ENCODE measurements at regions not wholly inside any gene's neighbourhood (a gene's known extent, or its start where the extent isn't known, plus 50 kb on each side); places are given as distances from the start of the nearest gene placed in this dataset.

DNA sequence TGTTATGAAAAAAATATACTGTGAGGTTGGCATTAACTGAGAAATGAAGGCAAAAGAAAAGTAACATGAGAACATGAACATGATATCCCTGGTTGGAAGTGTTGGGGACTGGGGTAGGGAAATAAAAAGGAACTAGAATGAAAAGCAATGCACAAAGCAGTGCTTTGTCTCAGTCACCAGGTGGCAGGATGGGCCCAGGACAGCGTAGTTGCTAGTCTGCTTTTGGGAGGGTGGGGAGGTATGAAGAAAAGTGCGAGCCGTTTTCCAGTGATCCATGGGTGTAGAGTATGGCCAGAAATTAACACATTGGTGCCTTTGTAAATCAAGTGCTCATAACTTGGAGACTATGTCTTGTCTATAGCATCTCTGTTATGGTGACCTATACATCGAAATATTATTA is 662.5 kb upstream of the SALL1 start:
- H3K27me3 ChIP-seq = no peaks in the 10 kb centered on the region
- H3K36me3 ChIP-seq = no peaks in the 10 kb centered on the region
- no peak for TF ChIP-seq POLR2A (IDR thresholded peaks at IDR 0.05)
- TF ChIP-seq POLR2AphosphoS5 (IDR thresholded peaks at IDR 0.05) = no peak
- TF ChIP-seq, protein P1, sequence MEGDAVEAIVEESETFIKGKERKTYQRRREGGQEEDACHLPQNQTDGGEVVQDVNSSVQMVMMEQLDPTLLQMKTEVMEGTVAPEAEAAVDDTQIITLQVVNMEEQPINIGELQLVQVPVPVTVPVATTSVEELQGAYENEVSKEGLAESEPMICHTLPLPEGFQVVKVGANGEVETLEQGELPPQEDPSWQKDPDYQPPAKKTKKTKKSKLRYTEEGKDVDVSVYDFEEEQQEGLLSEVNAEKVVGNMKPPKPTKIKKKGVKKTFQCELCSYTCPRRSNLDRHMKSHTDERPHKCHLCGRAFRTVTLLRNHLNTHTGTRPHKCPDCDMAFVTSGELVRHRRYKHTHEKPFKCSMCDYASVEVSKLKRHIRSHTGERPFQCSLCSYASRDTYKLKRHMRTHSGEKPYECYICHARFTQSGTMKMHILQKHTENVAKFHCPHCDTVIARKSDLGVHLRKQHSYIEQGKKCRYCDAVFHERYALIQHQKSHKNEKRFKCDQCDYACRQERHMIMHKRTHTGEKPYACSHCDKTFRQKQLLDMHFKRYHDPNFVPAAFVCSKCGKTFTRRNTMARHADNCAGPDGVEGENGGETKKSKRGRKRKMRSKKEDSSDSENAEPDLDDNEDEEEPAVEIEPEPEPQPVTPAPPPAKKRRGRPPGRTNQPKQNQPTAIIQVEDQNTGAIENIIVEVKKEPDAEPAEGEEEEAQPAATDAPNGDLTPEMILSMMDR (IDR thresholded peaks at IDR 0.05) = no peak
- no peaks in the 10 kb centered on the region for H3K4me1 ChIP-seq
- H3K9me3 ChIP-seq = no peaks in the 10 kb centered on the region
- no peak overlapping the region for H3K4me3 ChIP-seq
- intact Hi-C loops (cut with DNase I; ENCODE audit: low total_unique reads) = no loop called here
- H3K27ac ChIP-seq = no peak overlapping the region
- no peak for DNase-seq (ENCODE audit: low spot score in 2 of 2)

DNA sequence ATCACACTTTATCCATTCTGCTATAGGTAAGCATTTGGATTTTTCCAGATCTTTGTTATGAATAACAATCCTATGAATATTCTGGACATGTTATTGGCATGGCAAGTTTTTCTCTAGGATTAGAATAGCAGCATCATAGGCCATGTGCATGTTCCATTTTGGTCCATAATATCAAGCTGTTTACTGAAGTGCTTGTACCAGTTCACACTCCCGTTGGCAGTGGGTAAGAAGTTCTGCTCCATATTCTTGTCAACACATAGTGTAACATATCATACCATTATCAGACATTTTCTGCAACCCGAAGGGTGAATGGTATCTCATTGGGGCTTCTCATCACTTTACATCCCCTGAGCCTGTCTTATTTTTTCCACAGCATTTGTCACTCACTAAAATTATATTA is 661.9 kb upstream of the SALL1 start:
- TF ChIP-seq POLR2AphosphoS5 (IDR thresholded peaks at IDR 0.05) = no peak
- TF ChIP-seq POLR2A (IDR thresholded peaks at IDR 0.05) = no peak
- TF ChIP-seq, protein P1 (IDR thresholded peaks at IDR 0.05) = no peak
- H3K36me3 ChIP-seq = no peaks in the 10 kb centered on the region
- no peak for DNase-seq (ENCODE audit: low spot score in 2 of 2)
- no peak overlapping the region for H3K4me3 ChIP-seq
- intact Hi-C loops (cut with DNase I; ENCODE audit: low total_unique reads) = no loop called here
- H3K9me3 ChIP-seq = no peaks in the 10 kb centered on the region
- H3K4me1 ChIP-seq = no peaks in the 10 kb centered on the region
- no peak overlapping the region for H3K27ac ChIP-seq
- no peaks in the 10 kb centered on the region for H3K27me3 ChIP-seq

DNA sequence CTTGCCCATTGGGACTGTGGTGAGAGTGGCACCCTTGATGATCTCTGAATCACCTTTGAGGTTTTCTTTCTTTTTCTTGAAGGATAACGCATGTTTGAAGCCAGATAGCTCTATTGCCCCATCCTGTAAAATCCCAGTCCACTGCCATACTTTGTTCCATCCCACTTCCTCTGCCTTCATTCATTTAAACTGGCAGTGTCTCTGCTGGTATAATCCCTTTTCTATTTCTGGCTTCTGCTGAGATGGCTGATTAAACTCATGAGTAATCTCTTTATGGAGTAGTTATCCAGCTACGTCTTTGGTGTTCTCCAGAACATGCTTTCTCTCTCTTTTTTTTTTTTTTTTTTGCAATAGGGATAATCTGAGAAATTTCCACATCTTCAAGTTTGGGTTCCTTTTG is 656.5 kb upstream of the SALL1 start:
- TF ChIP-seq, protein P1 (IDR thresholded peaks at IDR 0.05) = no peak
- TF ChIP-seq POLR2AphosphoS5 (IDR thresholded peaks at IDR 0.05) = no peak
- no peak for TF ChIP-seq POLR2A (IDR thresholded peaks at IDR 0.05)
- no peak for DNase-seq (ENCODE audit: low spot score in 2 of 2)
- Histone ChIP-seq H3K27me3 (no peaks in the 10 kb centered on the region), H3K4me3 (no peak overlapping the region), H3K36me3 (no peaks in the 10 kb centered on the region), H3K27ac (no peak overlapping the region), H3K4me1 (no peaks in the 10 kb centered on the region), H3K9me3 (peaks cover 0 to 4% of the 10 kb centered on the region in 2 donors)
- intact Hi-C loops (cut with DNase I; ENCODE audit: low total_unique reads) = no loop called here

DNA sequence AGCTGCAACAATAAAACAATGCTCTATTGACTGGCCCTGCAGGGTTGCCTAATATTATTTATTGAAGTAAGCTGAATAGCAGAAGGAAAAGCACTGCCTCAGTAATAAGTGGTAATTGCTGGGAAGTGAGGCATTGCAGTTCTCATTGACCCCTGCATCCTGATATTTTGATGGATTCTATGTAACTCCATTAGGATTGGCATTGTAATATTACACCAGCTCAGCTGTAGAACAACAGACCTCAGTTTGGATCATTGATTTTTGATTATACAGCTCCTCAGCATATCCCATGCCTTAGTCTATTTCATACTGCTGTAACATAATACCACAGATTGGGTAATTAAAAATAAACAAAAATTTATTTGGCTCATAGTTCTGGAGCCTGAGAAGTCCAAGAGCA is 650.6 kb upstream of the SALL1 start:
- no peaks in the 10 kb centered on the region for H3K36me3 ChIP-seq
- no peak for DNase-seq (ENCODE audit: low spot score in 2 of 2)
- H3K27ac ChIP-seq = no peak overlapping the region
- TF ChIP-seq, protein P1 (IDR thresholded peaks at IDR 0.05) = no peak
- TF ChIP-seq POLR2A (IDR thresholded peaks at IDR 0.05) (no peak), POLR2AphosphoS5 (IDR thresholded peaks at IDR 0.05) (no peak)
- intact Hi-C loops (cut with DNase I; ENCODE audit: low total_unique reads) = no loop called here
- peaks cover 0 to 9% of the 10 kb centered on the region in 2 donors for H3K27me3 ChIP-seq
- H3K9me3 ChIP-seq = no peaks in the 10 kb centered on the region
- H3K4me1 ChIP-seq = no peaks in the 10 kb centered on the region
- H3K4me3 ChIP-seq = no peak overlapping the region

DNA sequence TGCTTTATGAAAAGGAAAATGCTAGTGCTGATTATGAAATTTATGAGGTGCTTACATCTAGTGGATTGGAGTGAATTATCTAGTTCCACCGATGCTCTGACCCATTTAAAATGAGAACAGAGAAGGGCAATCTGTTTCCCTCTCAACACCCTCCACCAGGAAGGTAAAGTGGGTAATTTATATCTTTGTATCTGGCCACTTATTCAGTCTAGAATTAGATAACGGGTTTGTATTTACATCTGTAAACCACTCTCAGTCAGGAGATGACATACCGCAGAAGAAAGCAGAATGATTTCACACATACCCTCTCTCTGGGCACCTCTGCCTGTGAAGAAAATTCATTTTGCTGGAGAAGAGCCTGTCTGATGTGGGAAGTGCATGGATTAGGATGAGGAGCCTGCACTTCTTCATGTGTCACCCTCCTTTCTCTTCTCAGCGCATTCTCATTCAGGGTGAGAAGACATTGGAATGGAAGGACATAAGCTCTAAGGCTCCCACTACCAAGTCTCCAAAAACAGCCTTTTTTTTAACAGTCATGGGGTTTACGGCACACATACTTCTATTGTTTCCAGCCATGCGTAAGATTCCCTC is 646.7 kb upstream of the SALL1 start:
- no peaks in the 10 kb centered on the region for H3K4me1 ChIP-seq

More for the DNA sequence above, 646.7 kb upstream of the SALL1 start:
- DNase-seq (ENCODE audit: low spot score in 2 of 2) = no peak
- H3K36me3 ChIP-seq = no peaks in the 10 kb centered on the region
- H3K9me3 ChIP-seq = no peaks in the 10 kb centered on the region
- intact Hi-C loops (cut with DNase I; ENCODE audit: low total_unique reads) = no loop called here
- H3K4me3 ChIP-seq = no peak overlapping the region
- H3K27me3 ChIP-seq = peaks cover 0 to 9% of the 10 kb centered on the region in 2 donors
- H3K27ac ChIP-seq = no peak overlapping the region
- TF ChIP-seq, protein P1 (IDR thresholded peaks at IDR 0.05) = no peak
- TF ChIP-seq POLR2A (IDR thresholded peaks at IDR 0.05) = no peak
- TF ChIP-seq POLR2AphosphoS5 (IDR thresholded peaks at IDR 0.05) = no peak

All from breast epithelium (tissue), 4 donors.